Endodermal cell (in vitro differentiated cells): ENCODE measurements at regions not wholly inside any gene's neighbourhood (a gene's known extent, or its start where the extent isn't known, plus 50 kb on each side); places are given as distances from the start of the nearest gene placed in this dataset.

Experiments used
- DNase-seq: peaks from one replicate; pipeline ENCODE4 v3.0.0-alpha.2; 2017
- H3K27ac ChIP-seq: 2 replicates; pipeline ENCODE4 v1.5.1; 2013; ENCODE audit warnings: mild to moderate bottlenecking, low read depth, low read length, moderate library complexity
- H3K27me3 ChIP-seq: 2 replicates; pipeline ENCODE4 v1.6.1; 2013; ENCODE audit warnings: mild to moderate bottlenecking, low read length, moderate library complexity; ENCODE audit not compliant: insufficient read depth, control insufficient read depth, poor library complexity, severe bottlenecking
- H3K36me3 ChIP-seq: 2 replicates; pipeline ENCODE4 v1.7.0; 2013; ENCODE audit warnings: mild to moderate bottlenecking, low read length, moderate library complexity; ENCODE audit not compliant: control insufficient read depth, insufficient read depth
- H3K4me1 ChIP-seq: one replicate; pipeline ENCODE4 v1.7.0; 2013; ENCODE audit warnings: low read length; ENCODE audit not compliant: control insufficient read depth, insufficient read depth
- H3K4me3 ChIP-seq: 2 replicates; pipeline ENCODE4 v1.5.1; 2013; ENCODE audit warnings: mild to moderate bottlenecking, low read length, moderate library complexity
- H3K9ac ChIP-seq: 2 replicates; pipeline ENCODE4 v1.6.1; 2013; ENCODE audit warnings: mild to moderate bottlenecking, low read length, moderate library complexity; ENCODE audit not compliant: poor library complexity, severe bottlenecking; ENCODE audit errors: extremely low read depth
- H3K9me3 ChIP-seq: 2 replicates; pipeline ENCODE4 v1.6.1; 2013; ENCODE audit warnings: mild to moderate bottlenecking, low read length, moderate library complexity; ENCODE audit not compliant: control insufficient read depth
- H3K27ac Mint-ChIP-seq: 2 replicates; pipeline ENCODE4 v1.8.0; 2020; ENCODE audit warnings: mixed read lengths
- H3K27me3 Mint-ChIP-seq: 2 replicates; pipeline ENCODE4 v1.8.0; 2021; ENCODE audit warnings: mild to moderate bottlenecking, mixed read lengths; ENCODE audit not compliant: insufficient read depth
- H3K36me3 Mint-ChIP-seq: 2 replicates; pipeline ENCODE4 v1.8.0; 2020; ENCODE audit warnings: low read depth, mixed read lengths
- H3K4me1 Mint-ChIP-seq: 2 replicates; pipeline ENCODE4 v1.8.0; 2020; ENCODE audit warnings: mixed read lengths
- H3K4me3 Mint-ChIP-seq: 2 replicates; pipeline ENCODE4 v1.8.0; 2020; ENCODE audit warnings: mild to moderate bottlenecking, moderate library complexity, mixed read lengths
- H3K9me3 Mint-ChIP-seq: 2 replicates; pipeline ENCODE4 v1.8.0; 2020; ENCODE audit warnings: mild to moderate bottlenecking, mixed read lengths
- CTCF ChIP-seq: fragments of 200-600 bp; sonication (generic); conservative IDR thresholded peaks from 2 replicates; pipeline ENCODE4 v1.5.0; 2021; ENCODE audit warnings: antibody characterized with exemption, mild to moderate bottlenecking
- WGBS, 2 experiments: methylation state at CpG; one replicate each; pipeline versions ENCODE4 v1.1.5 to v1.1.7; 2013; ENCODE audit warnings: missing lambda C conversion rate in 2 of 2, mixed read lengths in 1 of 2; ENCODE audit not compliant: insufficient coverage in 1 of 2, insufficient read length in 1 of 2; 5-methylcytosine and 5-hydroxymethylcytosine counted together

GRCh38 chr3:154044671-154045070 is 76.5 kb upstream of the ARHGEF26 start:
- TF ChIP-seq CTCF: no peak

GRCh38 chr3:154050216-154050615 is 71.0 kb upstream of the ARHGEF26 start:
- no peak for TF ChIP-seq CTCF

More at GRCh38 chr3:154044671-154045070, 76.5 kb upstream of the ARHGEF26 start:
- H3K4me1 Mint-ChIP-seq: no peaks in the 10 kb centered on the region
- WGBS, 2 experiments: 98 to 100% methylated on average over 1 to 2 of the region's 2 CpGs
- Histone ChIP-seq H3K27ac (no peak overlapping the region), H3K9me3 (no peaks in the 10 kb centered on the region), H3K4me3 (no peak overlapping the region), H3K36me3 (no peaks in the 10 kb centered on the region), H3K27me3 (no peaks in the 10 kb centered on the region), H3K9ac (no peak overlapping the region), H3K4me1 (no peaks in the 10 kb centered on the region)
- H3K27me3 Mint-ChIP-seq: no peaks in the 10 kb centered on the region
- DNase-seq: no peak
- no peaks in the 10 kb centered on the region for H3K9me3 Mint-ChIP-seq
- H3K27ac Mint-ChIP-seq: no peak overlapping the region
- no peaks in the 10 kb centered on the region for H3K36me3 Mint-ChIP-seq
- no peak overlapping the region for H3K4me3 Mint-ChIP-seq

DNA sequence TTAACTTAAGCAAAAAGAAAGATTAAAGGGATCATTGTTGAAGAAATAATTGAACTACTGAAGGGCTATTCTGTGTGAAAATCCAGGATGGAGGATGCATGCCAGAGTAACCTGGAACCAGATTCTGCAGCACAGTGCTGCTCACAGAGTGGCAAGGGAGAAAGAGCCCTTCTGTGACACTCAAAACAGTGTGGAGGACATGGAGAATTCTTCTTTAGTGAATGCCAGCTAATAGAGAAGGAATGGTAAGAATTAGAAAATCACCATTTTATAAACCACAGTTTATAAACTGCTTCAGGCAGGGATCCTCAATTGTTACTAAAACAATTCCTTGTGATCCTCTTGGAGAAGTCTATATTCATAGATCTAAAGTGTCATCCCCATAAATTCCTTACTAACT is 70.4 kb upstream of the ARHGEF26 start:
- H3K4me1 Mint-ChIP-seq: no peaks in the 10 kb centered on the region
- H3K36me3 Mint-ChIP-seq: no peaks in the 10 kb centered on the region
- no peaks in the 10 kb centered on the region for H3K27me3 ChIP-seq
- no peak overlapping the region for H3K9ac ChIP-seq
- H3K27ac Mint-ChIP-seq: no peak overlapping the region
- H3K27me3 Mint-ChIP-seq: no peaks in the 10 kb centered on the region
- H3K4me3 Mint-ChIP-seq: no peak overlapping the region
- no peaks in the 10 kb centered on the region for H3K4me1 ChIP-seq
- H3K9me3 ChIP-seq: no peaks in the 10 kb centered on the region
- H3K9me3 Mint-ChIP-seq: peaks cover 4% of the 10 kb centered on the region
- no peak overlapping the region for H3K27ac ChIP-seq
- no peak for DNase-seq
- no peak for TF ChIP-seq CTCF
- no peaks in the 10 kb centered on the region for H3K36me3 ChIP-seq
- no peak overlapping the region for H3K4me3 ChIP-seq

More at GRCh38 chr3:154050216-154050615, 71.0 kb upstream of the ARHGEF26 start:
- Histone ChIP-seq H3K36me3 (no peaks in the 10 kb centered on the region), H3K9me3 (no peaks in the 10 kb centered on the region), H3K27me3 (no peaks in the 10 kb centered on the region), H3K9ac (no peak overlapping the region), H3K4me1 (no peaks in the 10 kb centered on the region), H3K4me3 (no peak overlapping the region), H3K27ac (no peak overlapping the region)
- DNase-seq: no peak
- no peak overlapping the region for H3K27ac Mint-ChIP-seq
- peaks cover 4% of the 10 kb centered on the region for H3K9me3 Mint-ChIP-seq
- H3K4me3 Mint-ChIP-seq: no peak overlapping the region
- no peaks in the 10 kb centered on the region for H3K36me3 Mint-ChIP-seq
- H3K4me1 Mint-ChIP-seq: no peaks in the 10 kb centered on the region
- H3K27me3 Mint-ChIP-seq: no peaks in the 10 kb centered on the region
